T-helper 17 cell (primary cell): ENCODE measurements at regions not wholly inside any gene's neighbourhood (a gene's known extent, or its start where the extent isn't known, plus 50 kb on each side); places are given as distances from the start of the nearest gene placed in this dataset.

Source experiments
- ATAC-seq: fragments of 150-1000 bp; cut with Tn5 transposase; 2 replicates; pipeline ENCODE4 v1.10.0; 2021; ENCODE audit warnings: mild to moderate bottlenecking, moderate library complexity
- DNase-seq, 3 donors: peaks; one replicate each; pipeline versions ENCODE4 v3.0.0 to v3.0.0-alpha.2; 2020 to 2021
- H3K9me3 ChIP-seq: one replicate; pipeline ENCODE4 v1.7.0; 2013; ENCODE audit warnings: low read length, mild to moderate bottlenecking; ENCODE audit not compliant: control insufficient read depth, poor library complexity, severe bottlenecking
- H3K27ac Mint-ChIP-seq: one replicate; pipeline ENCODE4 v1.8.0; 2022; ENCODE audit warnings: mild to moderate bottlenecking, moderate library complexity, mixed read lengths
- H3K27me3 Mint-ChIP-seq: one replicate; pipeline ENCODE4 v1.8.0; 2022; ENCODE audit warnings: mixed read lengths
- H3K36me3 Mint-ChIP-seq: one replicate; pipeline ENCODE4 v1.8.0; 2022; ENCODE audit warnings: low read depth, mixed read lengths
- H3K4me1 Mint-ChIP-seq: one replicate; pipeline ENCODE4 v1.8.0; 2022; ENCODE audit warnings: mild to moderate bottlenecking, mixed read lengths
- H3K4me3 Mint-ChIP-seq: one replicate; pipeline ENCODE4 v1.8.0; 2022; ENCODE audit warnings: mild to moderate bottlenecking, moderate library complexity, mixed read lengths

GRCh38 chr18:75638776-75639471 lies 211.4 kb upstream of the SMIM21 start:
- H3K27me3 Mint-ChIP-seq: peaks cover 12% of the 10 kb centered on the region
- H3K27ac Mint-ChIP-seq: no peak overlapping the region
- ATAC-seq (no peak), DNase-seq (no peak)
- no peaks in the 10 kb centered on the region for H3K4me1 Mint-ChIP-seq
- no peak overlapping the region for H3K4me3 Mint-ChIP-seq
- no peaks in the 10 kb centered on the region for H3K36me3 Mint-ChIP-seq
- no peaks in the 10 kb centered on the region for H3K9me3 ChIP-seq

GRCh38 chr18:75638223-75638775 lies 210.8 kb upstream of the SMIM21 start:
- H3K36me3 Mint-ChIP-seq: no peaks in the 10 kb centered on the region
- H3K4me1 Mint-ChIP-seq: no peaks in the 10 kb centered on the region
- no peak for DNase-seq
- no peak overlapping the region for H3K4me3 Mint-ChIP-seq
- H3K9me3 ChIP-seq: no peaks in the 10 kb centered on the region
- no peak overlapping the region for H3K27ac Mint-ChIP-seq
- H3K27me3 Mint-ChIP-seq: peaks cover 12% of the 10 kb centered on the region
- ATAC-seq: no peak

- H3K9me3 ChIP-seq: no peaks in the 10 kb centered on the region
- Mint-ChIP-seq H3K27ac (no peak overlapping the region), H3K36me3 (no peaks in the 10 kb centered on the region), H3K4me3 (no peak overlapping the region), H3K27me3 (peaks cover 18% of the 10 kb centered on the region), H3K4me1 (no peaks in the 10 kb centered on the region)
- no peak for ATAC-seq
- DNase-seq: no peak
These were observed 207.6 kb upstream of the SMIM21 start for GRCh38 chr18:75635096-75635495.

- no peak for DNase-seq
- Mint-ChIP-seq H3K4me1 (no peaks in the 10 kb centered on the region), H3K36me3 (no peaks in the 10 kb centered on the region), H3K27me3 (peaks cover 7% of the 10 kb centered on the region), H3K4me3 (no peak overlapping the region), H3K27ac (no peak overlapping the region)
- no peak for ATAC-seq
- no peaks in the 10 kb centered on the region for H3K9me3 ChIP-seq
These were observed 198.5 kb upstream of the SMIM21 start for GRCh38 chr18:75625966-75626365.

GRCh38 chr18:75624869-75625268 lies 197.4 kb upstream of the SMIM21 start:
- no peak for ATAC-seq
- Mint-ChIP-seq H3K4me3 (no peak overlapping the region), H3K27ac (no peak overlapping the region)

GRCh38 chr18:75621818-75622217 lies 194.3 kb upstream of the SMIM21 start:
- no peaks in the 10 kb centered on the region for H3K9me3 ChIP-seq
- H3K4me3 Mint-ChIP-seq: no peak overlapping the region
- H3K36me3 Mint-ChIP-seq: no peaks in the 10 kb centered on the region
- no peaks in the 10 kb centered on the region for H3K4me1 Mint-ChIP-seq
- no peaks in the 10 kb centered on the region for H3K27me3 Mint-ChIP-seq
- DNase-seq (no peak), ATAC-seq (no peak)
- H3K27ac Mint-ChIP-seq: no peak overlapping the region

More at GRCh38 chr18:75624869-75625268, 197.4 kb upstream of the SMIM21 start:
- Mint-ChIP-seq H3K27me3 (peaks cover 5% of the 10 kb centered on the region), H3K4me1 (no peaks in the 10 kb centered on the region), H3K36me3 (no peaks in the 10 kb centered on the region)
- no peaks in the 10 kb centered on the region for H3K9me3 ChIP-seq
- no peak for DNase-seq

- H3K27ac Mint-ChIP-seq: no peak overlapping the region
- H3K4me1 Mint-ChIP-seq: no peaks in the 10 kb centered on the region
- H3K36me3 Mint-ChIP-seq: no peaks in the 10 kb centered on the region
- H3K27me3 Mint-ChIP-seq: no peaks in the 10 kb centered on the region
- no peaks in the 10 kb centered on the region for H3K9me3 ChIP-seq
- no peak for DNase-seq
- no peak overlapping the region for H3K4me3 Mint-ChIP-seq
- ATAC-seq: no peak
These were observed 190.6 kb upstream of the SMIM21 start for GRCh38 chr18:75618146-75618545.

- Mint-ChIP-seq H3K27me3 (peaks cover 22% of the 10 kb centered on the region), H3K36me3 (no peaks in the 10 kb centered on the region), H3K4me3 (no peak overlapping the region), H3K4me1 (no peaks in the 10 kb centered on the region), H3K27ac (no peak overlapping the region)
- ATAC-seq: no peak
- DNase-seq: no peak
- H3K9me3 ChIP-seq: no peaks in the 10 kb centered on the region
These were observed 185.0 kb upstream of the SMIM21 start for GRCh38 chr18:75612456-75612855.

- no peaks in the 10 kb centered on the region for H3K36me3 Mint-ChIP-seq
- DNase-seq (no peak), ATAC-seq (no peak)
- no peak overlapping the region for H3K27ac Mint-ChIP-seq
- H3K9me3 ChIP-seq: no peaks in the 10 kb centered on the region
- no peak overlapping the region for H3K4me3 Mint-ChIP-seq
- H3K4me1 Mint-ChIP-seq: no peaks in the 10 kb centered on the region
- H3K27me3 Mint-ChIP-seq: peaks cover 22% of the 10 kb centered on the region
These were observed 180.2 kb upstream of the SMIM21 start for GRCh38 chr18:75607701-75608100.

GRCh38 chr18:75592527-75592926 lies 165.0 kb upstream of the SMIM21 start:
- H3K27ac Mint-ChIP-seq: no peak overlapping the region
- peaks cover 3% of the 10 kb centered on the region for H3K9me3 ChIP-seq
- no peaks in the 10 kb centered on the region for H3K36me3 Mint-ChIP-seq
- H3K27me3 Mint-ChIP-seq: no peaks in the 10 kb centered on the region
- H3K4me3 Mint-ChIP-seq: no peak overlapping the region
- no peaks in the 10 kb centered on the region for H3K4me1 Mint-ChIP-seq
- no peak for DNase-seq
- no peak for ATAC-seq

GRCh38 chr18:75588412-75588811 lies 160.9 kb upstream of the SMIM21 start:
- H3K4me3 Mint-ChIP-seq: no peak overlapping the region
- H3K27me3 Mint-ChIP-seq: peaks cover 15% of the 10 kb centered on the region
- peaks cover 2% of the 10 kb centered on the region for H3K9me3 ChIP-seq
- no peaks in the 10 kb centered on the region for H3K4me1 Mint-ChIP-seq
- no peak overlapping the region for H3K27ac Mint-ChIP-seq
- DNase-seq: no peak
- ATAC-seq: no peak
- H3K36me3 Mint-ChIP-seq: no peaks in the 10 kb centered on the region

- Mint-ChIP-seq H3K27ac (no peak overlapping the region), H3K27me3 (peaks cover 15% of the 10 kb centered on the region), H3K4me3 (no peak overlapping the region), H3K36me3 (no peaks in the 10 kb centered on the region), H3K4me1 (no peaks in the 10 kb centered on the region)
- no peaks in the 10 kb centered on the region for H3K9me3 ChIP-seq
- DNase-seq (no peak), ATAC-seq (no peak)
These were observed 159.6 kb upstream of the SMIM21 start for GRCh38 chr18:75587131-75587530.

- no peaks in the 10 kb centered on the region for H3K36me3 Mint-ChIP-seq
- no peaks in the 10 kb centered on the region for H3K4me1 Mint-ChIP-seq
- DNase-seq: no peak
- H3K4me3 Mint-ChIP-seq: no peak overlapping the region
- no peaks in the 10 kb centered on the region for H3K9me3 ChIP-seq
- no peak overlapping the region for H3K27ac Mint-ChIP-seq
- H3K27me3 Mint-ChIP-seq: peaks cover 15% of the 10 kb centered on the region
- no peak for ATAC-seq
These were observed 158.8 kb upstream of the SMIM21 start for GRCh38 chr18:75586130-75586889.
